Activated effector memory CD4-positive, alpha-beta T cell treated with Interleukin-2 at 50 U/mL for 16 hours (primary cell): ENCODE measurements at regions not wholly inside any gene's neighbourhood (a gene's known extent, or its start where the extent isn't known, plus 50 kb on each side); places are given as distances from the start of the nearest gene placed in this dataset.

ENCODE experiments used
- DNase-seq: peaks from one replicate; pipeline ENCODE4 v3.0.0-alpha.2; 2020

- no peak for DNase-seq
Measured at GRCh38 chr4:26106776-26107175, 192.8 kb downstream of the SMIM20 start.

GRCh38 chr4:26108054-26108453, 194.0 kb downstream of the SMIM20 start:
- no peak for DNase-seq

GRCh38 chr4:26110493-26110892, 196.5 kb downstream of the SMIM20 start:
- DNase-seq = no peak

GRCh38 chr4:26113339-26113940, 199.4 kb downstream of the SMIM20 start:
- DNase-seq = no peak

- DNase-seq = no peak
Measured at GRCh38 chr4:26116057-26116456, 202.0 kb downstream of the SMIM20 start.

GRCh38 chr4:26120098-26120825, 200.6 kb upstream of the RBPJ start:
- DNase-seq = no peak

GRCh38 chr4:26122690-26123089, 198.1 kb upstream of the RBPJ start:
- no peak for DNase-seq

- DNase-seq = no peak
Measured at GRCh38 chr4:26124753-26125321, 196.0 kb upstream of the RBPJ start.

GRCh38 chr4:26126143-26126718, 194.6 kb upstream of the RBPJ start:
- DNase-seq = no peak

- DNase-seq = no peak
Measured at GRCh38 chr4:26126994-26127393, 193.8 kb upstream of the RBPJ start.

- DNase-seq = no peak
Measured at GRCh38 chr4:26127851-26128337, 192.9 kb upstream of the RBPJ start.

- DNase-seq = no peak
Measured at GRCh38 chr4:26130173-26130572, 190.6 kb upstream of the RBPJ start.

GRCh38 chr4:26130841-26131432, 189.9 kb upstream of the RBPJ start:
- no peak for DNase-seq

GRCh38 chr4:26131711-26132110, 189.1 kb upstream of the RBPJ start:
- DNase-seq = peak; percentile 7

GRCh38 chr4:26132858-26133257, 188.0 kb upstream of the RBPJ start:
- DNase-seq = no peak

- DNase-seq = no peak
Measured at GRCh38 chr4:26133840-26134239, 187.0 kb upstream of the RBPJ start.

- DNase-seq = no peak
Measured at GRCh38 chr4:26135331-26135730, 185.5 kb upstream of the RBPJ start.

GRCh38 chr4:26136615-26137014, 184.2 kb upstream of the RBPJ start:
- DNase-seq = no peak

GRCh38 chr4:26137288-26137687, 183.5 kb upstream of the RBPJ start:
- no peak for DNase-seq

- no peak for DNase-seq
Measured at GRCh38 chr4:26139310-26139924, 181.4 kb upstream of the RBPJ start.

GRCh38 chr4:26140150-26140898, 180.5 kb upstream of the RBPJ start:
- DNase-seq = no peak

GRCh38 chr4:26141051-26141721, 179.6 kb upstream of the RBPJ start:
- DNase-seq = no peak
